A673 (cell line): ENCODE measurements at regions not wholly inside any gene's neighbourhood (a gene's known extent, or its start where the extent isn't known, plus 50 kb on each side); places are given as distances from the start of the nearest gene placed in this dataset.

ENCODE experiments used
- CTCF ChIP-seq: fragments of 300-800, 200-600 bp; sonication (generic); conservative IDR thresholded peaks from 2 replicates; pipeline ENCODE4 v1.5.1; 2017; ENCODE audit warnings: low read depth, mild to moderate bottlenecking, antibody characterized with exemption, low read length, moderate library complexity, mixed read lengths
- EZH2 ChIP-seq: fragments of 200-600 bp; sonication (generic); IDR thresholded peaks from 2 replicates; pipeline ENCODE4 v1.6.1; 2017; ENCODE audit warnings: borderline replicate concordance, low read depth, mild to moderate bottlenecking, mixed read lengths, antibody characterized with exemption, low read length; ENCODE audit not compliant: poor library complexity, severe bottlenecking

DNA sequence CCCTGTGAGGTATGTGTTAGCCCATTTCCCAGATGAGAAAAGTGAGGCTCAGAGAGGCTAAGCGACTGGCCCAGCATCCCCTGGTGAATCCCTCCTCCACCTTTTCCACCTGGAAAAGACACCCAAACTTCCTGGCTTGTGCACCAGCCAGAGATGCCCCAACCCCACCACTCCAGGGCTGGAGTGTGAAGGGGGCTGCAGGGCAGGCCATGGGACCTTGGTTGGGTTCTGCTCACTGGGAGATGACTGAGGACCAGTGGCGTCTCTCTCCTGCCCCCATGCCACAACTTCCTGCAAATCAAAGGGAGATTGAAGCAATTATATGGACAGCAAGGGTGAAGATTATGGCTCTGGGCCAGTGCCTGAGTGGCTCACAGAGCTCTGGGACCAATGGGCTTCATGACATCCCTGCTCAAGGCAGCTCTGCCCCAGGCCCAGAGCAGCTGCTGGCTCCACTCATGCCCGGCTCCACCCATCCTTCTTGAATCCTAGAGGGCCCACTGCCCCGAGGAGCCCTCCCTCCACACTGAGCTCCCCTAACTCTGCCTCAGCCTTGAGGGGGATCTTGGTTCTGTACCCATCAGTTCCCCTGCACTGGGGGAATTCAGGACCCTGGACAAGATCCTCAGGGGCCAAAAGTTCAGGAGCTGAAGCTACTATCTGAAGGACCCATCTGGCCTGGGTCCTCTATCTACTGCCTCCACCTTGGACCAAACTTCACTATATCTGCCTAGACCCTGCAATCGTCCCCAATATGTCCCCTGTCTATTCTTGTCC, 416.9 kb downstream of the PTPRU start:
- TF ChIP-seq EZH2 (no peak), CTCF (no peak)
